Fibroblast of skin of left quadriceps (primary cell): ENCODE measurements at regions not wholly inside any gene's neighbourhood (a gene's known extent, or its start where the extent isn't known, plus 50 kb on each side); places are given as distances from the start of the nearest gene placed in this dataset.
"Not testable (repeated sequence)": the region's sequence is repeated elsewhere in the genome, so short reads cannot be mapped to it uniquely, and the experiment has no call there.

Experiments
- DNase-seq, 2 experiments: peaks; one replicate each; pipeline ENCODE4 v3.0.0-alpha.2; 2013; ENCODE audit warnings: low read depth in 2 of 2

DNA sequence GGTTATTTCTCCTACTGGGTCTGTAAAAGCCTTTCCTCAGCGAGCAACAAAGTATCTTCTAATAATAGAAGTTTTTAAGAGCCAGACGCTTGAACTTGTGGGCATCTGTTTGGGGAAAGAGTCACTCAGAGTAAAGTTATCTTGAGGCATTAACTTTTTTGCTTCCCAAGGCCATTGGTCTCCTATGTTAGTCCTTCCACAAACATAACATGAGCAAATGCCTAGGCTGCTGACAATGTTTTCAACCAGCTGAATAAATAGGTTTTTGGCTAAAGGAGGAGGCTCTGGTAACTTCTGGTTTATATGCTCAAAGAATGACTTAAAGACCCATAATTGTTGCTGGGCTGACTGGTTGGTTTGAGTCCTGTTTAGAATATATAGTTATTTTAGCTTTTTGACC, 213.5 kb upstream of the SYNCRIP start:
- no peak for DNase-seq

DNA sequence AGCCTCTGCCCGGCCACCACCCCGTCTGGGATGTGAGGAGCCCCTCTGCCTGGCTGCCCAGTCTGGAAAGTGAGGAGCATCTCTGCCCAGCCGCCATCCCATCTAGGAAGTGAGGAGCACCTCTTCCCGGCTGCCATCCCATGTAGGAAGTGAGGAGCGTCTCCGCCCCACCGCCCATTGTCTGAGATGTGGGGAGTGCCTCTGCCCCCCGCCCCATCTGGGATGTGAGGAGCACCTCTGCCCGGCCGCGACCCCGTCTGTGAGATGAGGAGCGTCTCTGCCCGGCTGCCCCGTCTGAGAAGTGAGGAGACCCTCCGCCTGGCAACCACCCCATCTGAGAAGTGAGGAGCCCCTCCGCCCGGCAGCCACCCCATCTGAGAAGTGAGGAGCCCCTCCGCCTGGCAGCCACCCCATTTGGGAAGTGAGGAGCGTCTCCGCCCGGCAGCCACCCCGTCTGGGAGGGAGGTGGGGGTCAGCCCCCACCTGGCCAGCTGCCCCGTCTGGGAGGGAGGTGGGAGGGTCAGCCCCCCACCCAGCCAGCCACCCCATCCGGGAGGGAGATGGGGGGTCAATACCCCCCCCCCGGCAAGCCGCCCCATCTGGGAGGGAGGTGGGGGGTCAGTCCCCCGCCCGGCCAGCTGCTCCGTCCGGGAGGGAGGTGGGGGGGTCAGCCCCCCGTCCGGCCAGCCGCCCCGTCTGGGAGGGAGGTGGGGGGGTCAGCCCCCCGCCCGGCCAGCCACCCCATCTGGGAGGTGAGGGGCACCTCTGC, 195.8 kb upstream of the SYNCRIP start:
- DNase-seq: not testable (repeated sequence)

GRCh38 chr6:85828973-85829372, 186.3 kb upstream of the SYNCRIP start:
- DNase-seq: no peak

DNA sequence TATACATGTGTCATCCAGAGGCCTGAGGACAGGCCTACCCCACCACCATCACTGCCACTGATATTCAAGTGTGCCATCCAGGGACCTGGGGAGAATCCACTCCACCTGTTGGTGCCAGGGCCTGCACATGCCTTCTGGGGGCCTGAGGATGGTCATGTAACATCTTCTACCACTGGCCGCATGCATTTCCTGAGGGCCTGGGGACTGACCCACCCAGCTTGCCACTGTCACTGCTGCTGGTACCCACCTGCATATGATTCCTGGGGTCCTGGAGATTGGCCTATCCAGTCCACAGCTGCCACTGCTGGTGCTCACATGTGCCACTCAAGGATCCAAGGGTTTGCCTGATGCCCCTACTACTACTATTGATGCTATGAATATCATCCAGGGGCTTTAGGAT, 184.3 kb upstream of the SYNCRIP start:
- DNase-seq: no peak

DNA sequence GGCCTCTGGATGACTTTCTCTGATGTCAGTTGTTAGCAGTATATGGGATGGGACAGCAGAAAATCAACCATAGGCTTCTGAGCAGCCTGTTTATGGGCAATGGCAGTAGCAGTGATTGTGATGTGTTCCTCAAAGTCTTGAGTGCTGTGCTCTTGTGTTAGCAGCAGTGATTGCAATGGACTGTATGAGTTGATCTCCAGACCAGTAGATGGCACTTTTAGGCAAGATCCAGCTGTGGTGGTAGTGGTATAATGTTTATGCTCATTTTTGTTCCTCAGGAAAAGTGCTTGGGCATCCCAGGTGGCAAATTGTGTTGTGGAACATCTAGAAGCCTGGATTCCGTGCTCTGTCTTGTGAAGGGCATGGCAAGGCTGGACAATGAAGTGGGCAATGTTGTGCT, 181.6 kb upstream of the SYNCRIP start:
- no peak for DNase-seq

GRCh38 chr6:85810558-85810957, 167.9 kb upstream of the SYNCRIP start:
- no peak for DNase-seq

- no peak for DNase-seq
Measured at GRCh38 chr6:85803721-85804120, 161.0 kb upstream of the SYNCRIP start.

DNA sequence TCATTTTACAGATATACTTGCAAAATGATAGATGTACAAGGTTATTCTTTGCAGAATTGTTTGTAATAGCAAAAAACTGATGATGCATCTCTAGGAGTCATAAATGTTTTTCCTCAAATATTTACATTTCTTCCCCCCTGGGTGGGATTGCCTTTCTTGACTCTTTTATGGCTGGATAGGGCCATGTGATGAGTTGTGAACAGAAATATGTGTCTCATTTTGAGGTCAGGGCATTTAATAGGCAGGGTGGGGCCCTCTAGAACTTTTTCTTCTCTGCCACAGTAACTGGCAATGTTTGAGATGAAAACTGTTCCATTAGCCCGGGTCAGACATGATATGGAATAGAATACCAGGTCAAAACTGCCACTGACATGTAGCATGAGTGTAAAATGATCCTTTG, 159.5 kb upstream of the SYNCRIP start:
- no peak for DNase-seq

GRCh38 chr6:85798931-85799652, 156.4 kb upstream of the SYNCRIP start:
- DNase-seq: no peak

GRCh38 chr6:85797993-85798392, 155.3 kb upstream of the SYNCRIP start:
- DNase-seq: no peak

DNA sequence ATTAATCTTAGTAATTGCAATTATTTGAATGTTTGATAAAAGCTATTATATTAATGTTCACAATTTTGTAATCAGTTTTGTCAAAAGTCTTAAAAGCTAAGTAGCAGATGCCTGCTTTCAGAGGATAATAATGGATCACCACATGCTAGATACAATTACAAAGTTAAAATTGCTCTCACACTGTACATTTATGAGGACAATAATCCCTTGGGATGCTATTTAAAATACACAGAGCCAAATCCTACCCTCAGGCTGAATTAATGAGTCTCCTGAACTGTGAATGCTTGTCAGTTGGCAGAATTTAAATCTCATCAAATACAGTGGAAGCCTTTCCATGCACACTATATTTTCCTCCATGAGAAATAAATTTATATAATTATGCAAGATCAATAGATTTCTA, 153.3 kb upstream of the SYNCRIP start:
- DNase-seq: no peak

GRCh38 chr6:85792254-85792653, 149.6 kb upstream of the SYNCRIP start:
- DNase-seq: no peak

DNA sequence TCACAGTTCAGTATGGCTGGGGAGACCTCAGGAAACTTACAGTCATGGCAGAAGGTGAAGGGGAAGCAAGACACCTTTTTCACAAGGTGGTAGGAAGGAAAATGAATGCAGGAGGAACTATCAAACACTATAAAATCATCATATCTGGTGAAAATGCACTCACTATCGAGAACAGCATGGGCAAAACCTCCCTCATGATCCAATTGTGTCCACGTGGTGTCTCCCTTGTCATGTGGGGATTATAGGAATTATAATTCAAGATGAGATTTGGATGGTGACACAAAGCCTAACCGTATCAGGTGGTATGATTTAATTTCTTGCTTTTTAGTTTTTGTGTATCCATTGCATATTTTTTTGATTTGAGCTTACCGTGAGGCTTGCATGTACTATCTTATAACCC, 133.2 kb upstream of the SYNCRIP start:
- DNase-seq: no peak

GRCh38 chr6:85772641-85773040, 130.0 kb upstream of the SYNCRIP start:
- no peak for DNase-seq

GRCh38 chr6:85771925-85772430, 129.3 kb upstream of the SYNCRIP start:
- DNase-seq: no peak

DNA sequence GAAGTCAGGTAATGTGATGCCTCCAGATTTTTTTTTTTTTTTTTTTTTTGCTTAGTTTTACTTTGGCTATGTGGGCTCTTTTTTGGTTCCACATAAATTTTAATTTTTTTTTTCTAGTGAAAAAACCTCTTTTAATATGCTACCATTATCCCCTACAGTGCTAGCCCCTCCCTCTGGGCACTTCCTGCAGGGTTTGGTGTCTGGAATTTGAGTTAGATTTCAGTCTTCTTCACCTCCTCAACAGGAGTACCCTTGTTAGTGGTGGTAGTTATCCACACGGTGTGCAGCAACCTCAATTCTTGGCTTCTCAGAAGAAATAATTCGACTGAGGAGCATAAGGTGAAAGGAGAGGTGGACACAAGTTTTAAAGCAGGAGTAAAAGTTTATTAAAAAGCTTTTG, 128.8 kb upstream of the SYNCRIP start:
- DNase-seq: no peak

DNA sequence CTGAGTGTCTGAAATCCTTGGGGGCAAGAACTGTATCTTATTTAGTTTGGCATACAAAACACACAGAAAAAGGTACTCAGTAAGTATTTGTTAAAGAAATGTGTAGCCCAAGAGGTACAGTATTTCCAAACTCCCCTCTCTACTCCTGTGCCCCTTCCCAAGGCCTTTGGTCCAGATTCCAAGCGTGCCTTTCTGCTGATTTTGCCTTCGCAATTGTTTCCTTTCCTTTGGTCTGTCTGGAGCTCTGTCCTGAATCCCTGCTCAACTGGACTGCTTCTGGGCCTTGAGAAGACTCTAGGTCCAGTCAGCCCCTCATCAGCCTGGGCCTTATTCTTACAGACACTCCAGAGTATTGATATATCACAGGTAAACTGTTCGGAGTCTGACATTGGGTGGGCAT, 122.2 kb upstream of the SYNCRIP start:
- no peak for DNase-seq

DNA sequence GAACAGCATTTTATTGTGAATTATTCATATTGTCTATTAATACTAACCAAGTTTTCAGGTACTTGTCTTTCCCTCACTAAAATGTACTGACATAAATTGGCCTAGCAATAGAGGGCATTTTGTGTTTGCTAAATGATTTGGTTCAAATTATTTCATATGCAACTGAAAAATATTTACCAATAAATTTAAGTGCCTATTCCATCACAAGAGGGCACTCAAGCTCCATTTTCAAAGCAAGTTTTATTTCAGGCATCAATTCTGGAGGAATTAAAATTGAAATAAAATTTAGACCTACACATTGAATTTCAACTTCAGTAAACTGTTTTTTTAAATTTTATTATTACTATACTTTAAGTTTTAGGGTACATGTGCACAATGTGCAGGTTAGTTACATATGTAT, 114.3 kb upstream of the SYNCRIP start:
- peak; percentile 0 to 1 for DNase-seq

DNA sequence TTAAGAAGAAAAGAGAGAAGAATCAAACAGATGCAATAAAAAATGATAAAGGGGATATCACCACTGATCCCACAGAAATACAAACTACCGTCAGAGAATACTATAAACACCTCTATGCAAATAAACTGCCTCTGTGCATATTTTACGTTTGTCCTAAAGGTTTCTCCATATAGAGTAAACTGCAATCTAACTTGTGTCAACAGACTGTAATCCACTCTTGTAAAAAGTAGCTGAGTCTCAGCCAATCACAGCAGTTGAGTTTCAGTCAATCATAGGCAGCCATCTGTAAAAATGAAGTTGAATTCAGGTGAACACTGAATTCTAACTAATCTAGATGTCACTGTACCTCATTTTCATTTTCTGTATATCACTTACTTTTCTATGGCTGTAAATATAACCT, 112.2 kb upstream of the SYNCRIP start:
- DNase-seq: no peak

- no peak for DNase-seq
Measured at GRCh38 chr6:85752602-85753001, 109.9 kb upstream of the SYNCRIP start.

DNA sequence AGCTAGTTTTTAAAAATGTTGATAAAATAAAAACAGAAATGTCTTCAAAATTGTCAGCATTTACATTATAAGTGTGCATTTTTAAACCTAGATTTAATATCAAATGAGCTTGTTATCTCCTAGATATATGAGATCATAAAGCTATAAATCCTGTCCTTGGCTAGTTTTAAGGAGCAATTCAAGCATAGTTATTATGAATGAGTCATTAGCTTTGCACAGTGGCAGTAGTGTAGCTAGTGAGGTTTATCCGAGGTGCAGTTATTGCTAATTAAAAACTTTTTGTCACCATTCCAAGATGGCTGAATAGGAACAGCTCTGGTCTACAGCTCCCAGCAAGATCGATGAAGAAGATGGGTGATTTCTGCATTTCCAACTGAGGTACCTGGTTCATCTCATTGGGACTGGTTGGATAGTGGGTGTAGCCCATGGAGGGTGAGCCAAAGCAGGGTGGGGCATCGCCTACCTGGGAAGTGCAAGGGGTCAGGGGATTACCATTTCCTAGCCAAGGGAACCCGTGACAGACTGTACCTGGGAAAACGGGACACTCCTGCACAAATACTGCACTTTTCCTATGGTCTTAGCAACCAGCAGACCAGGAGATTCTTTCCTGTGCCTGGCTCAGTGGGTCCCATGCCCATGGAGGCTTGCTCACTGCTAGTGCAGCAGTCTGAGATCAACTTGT, 108.8 kb upstream of the SYNCRIP start:
- DNase-seq: no peak

DNA sequence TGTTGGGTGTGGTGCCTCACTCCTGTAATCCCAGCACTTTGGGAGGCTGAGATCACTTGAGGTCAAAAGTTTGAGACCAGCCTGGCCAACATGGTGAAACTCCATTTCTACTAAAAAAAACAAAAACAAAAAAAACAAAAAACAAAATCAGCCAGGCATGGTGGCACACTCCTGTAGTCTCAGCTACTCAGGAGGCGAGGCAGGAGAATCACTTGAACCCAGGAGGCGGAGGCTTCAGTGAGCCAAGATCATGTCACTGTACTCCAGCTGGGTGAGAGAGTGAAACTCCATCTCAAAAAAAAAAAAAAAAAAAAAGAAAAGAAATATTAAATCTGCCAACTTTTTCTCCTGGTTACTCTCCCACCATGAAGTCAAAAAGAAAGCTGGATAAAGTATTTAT, 107.5 kb upstream of the SYNCRIP start:
- not testable (repeated sequence) for DNase-seq

DNA sequence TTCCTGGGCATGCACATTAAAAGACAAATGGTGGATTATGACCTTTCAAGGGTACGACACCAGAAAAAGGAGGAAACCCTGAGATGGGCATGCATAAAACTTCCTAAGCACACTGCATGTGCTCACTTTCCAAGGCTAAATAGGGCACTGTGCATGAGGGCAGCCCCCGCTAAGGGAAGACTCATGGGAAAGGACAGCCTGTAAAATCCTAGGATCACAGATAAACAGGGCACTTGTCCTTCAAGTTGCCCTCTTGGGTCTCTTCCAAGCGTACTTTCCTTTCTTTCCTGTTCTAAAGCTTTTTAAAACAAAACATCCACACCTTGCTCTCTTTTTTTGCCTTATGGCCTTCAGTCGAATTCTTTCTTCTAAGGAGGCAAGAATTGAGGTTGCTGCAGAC, 106.5 kb upstream of the SYNCRIP start:
- DNase-seq: no peak
